Common myeloid progenitor, CD34-positive (primary cell): ENCODE measurements at regions not wholly inside any gene's neighbourhood (a gene's known extent, or its start where the extent isn't known, plus 50 kb on each side); places are given as distances from the start of the nearest gene placed in this dataset.

Experiments used
- CTCF ChIA-PET: fragments of 350-600 bp; sonication (Branson Sonifier 250); formaldehyde crosslinking; loops from one replicate; lab custom pipeline; 2021; ENCODE audit warnings: antibody characterized with exemption; lab: Charles Lee
- POLR2A ChIA-PET: fragments of 350-600 bp; sonication (Branson Sonifier 250); formaldehyde crosslinking; loops from one replicate; lab custom pipeline; 2021; ENCODE audit warnings: antibody characterized with exemption; lab: Charles Lee
- DNase-seq, 3 donors: peaks; one replicate each; pipeline versions ENCODE4 v3.0.0 to v3.0.0-alpha.2; 2013
- H3K27ac ChIP-seq, 2 experiments: 1 replicate in 1 of 2; 2 replicates in 1 of 2; pipeline ENCODE4 v1.7.0; 2013; ENCODE audit warnings: inconsistent platforms in 2 of 2, low read length in 2 of 2, mild to moderate bottlenecking in 2 of 2, low read depth in 1 of 2, moderate library complexity in 1 of 2; ENCODE audit not compliant: severe bottlenecking in 2 of 2, insufficient read depth in 1 of 2, poor library complexity in 1 of 2
- H3K27me3 ChIP-seq, 5 experiments: replicated peaks in 2 of 5; 1 replicate in 3 of 5; 2 replicates in 2 of 5; pipeline versions ENCODE4 v1.6.1 to v1.7.0; 2013; ENCODE audit warnings: low read length in 4 of 5, mild to moderate bottlenecking in 2 of 5, moderate library complexity in 2 of 5, inconsistent platforms in 1 of 5; ENCODE audit not compliant: insufficient read depth in 5 of 5, control insufficient read depth in 4 of 5
- H3K36me3 ChIP-seq, 4 experiments: 1 replicate in 2 of 4; 2 replicates in 2 of 4; pipeline versions ENCODE4 v1.6.1 to v1.7.0; 2013; ENCODE audit warnings: low read length in 3 of 4, control low read depth in 1 of 4, mild to moderate bottlenecking in 1 of 4; ENCODE audit not compliant: control insufficient read depth in 4 of 4, insufficient read depth in 4 of 4
- H3K4me1 ChIP-seq, 4 experiments: 1 replicate in 3 of 4; 2 replicates in 1 of 4; pipeline versions ENCODE4 v1.6.1 to v1.7.1; 2013; ENCODE audit warnings: low read length in 3 of 4, mild to moderate bottlenecking in 3 of 4, control low read depth in 1 of 4, inconsistent platforms in 1 of 4, moderate library complexity in 1 of 4; ENCODE audit not compliant: control insufficient read depth in 4 of 4, insufficient read depth in 4 of 4; ENCODE audit errors: control extremely low read depth in 1 of 4
- H3K4me3 ChIP-seq, 7 experiments: 1 replicate in 4 of 7; 2 replicates in 3 of 7; pipeline versions ENCODE4 v1.5.1 to v1.7.0; 2013; ENCODE audit warnings: mild to moderate bottlenecking in 7 of 7, low read length in 6 of 7, moderate library complexity in 6 of 7, inconsistent platforms in 2 of 7, low read depth in 2 of 7, control low read depth in 1 of 7; ENCODE audit not compliant: insufficient read depth in 4 of 7, control insufficient read depth in 1 of 7; ENCODE audit errors: extremely low read depth in 1 of 7
- H3K9me3 ChIP-seq, 5 experiments: 1 replicate in 4 of 5; 2 replicates in 1 of 5; pipeline versions ENCODE4 v1.6.1 to v1.7.1; 2013; ENCODE audit warnings: low read length in 4 of 5, mild to moderate bottlenecking in 2 of 5, inconsistent platforms in 1 of 5, low read depth in 1 of 5, moderate library complexity in 1 of 5; ENCODE audit not compliant: control insufficient read depth in 4 of 5, insufficient read depth in 2 of 5; ENCODE audit errors: control extremely low read depth in 1 of 5
- WGBS: methylation state at CpG from one replicate; pipeline ENCODE4 v1.1.5; 2013; ENCODE audit not compliant: insufficient coverage; 5-methylcytosine and 5-hydroxymethylcytosine counted together

DNA sequence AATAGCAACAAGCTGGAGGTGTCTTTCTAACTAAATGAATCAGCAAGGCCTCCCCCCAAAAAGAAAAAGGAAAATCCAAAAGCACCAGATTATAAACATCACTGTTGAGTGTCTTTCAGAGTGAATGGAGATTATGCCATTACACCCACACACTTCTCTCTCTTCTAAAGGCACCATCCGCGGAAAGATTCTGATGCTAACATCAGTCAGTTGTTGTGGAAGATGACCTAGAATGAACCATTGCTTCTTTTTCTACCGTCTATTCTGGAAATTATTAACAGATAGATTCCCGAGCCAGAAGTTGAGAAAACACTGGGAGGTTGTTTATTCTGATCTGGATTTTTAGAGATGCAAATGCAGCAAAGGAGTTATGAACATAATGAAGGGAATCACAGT, 60.9 kb upstream of the FAM20A start:
- Histone ChIP-seq H3K36me3 (no peaks in the 10 kb centered on the region), H3K27ac (no peak overlapping the region), H3K4me3 (no peak overlapping the region), H3K4me1 (no peaks in the 10 kb centered on the region), H3K27me3 (peaks cover 0 to 4% (median 0%) of the 10 kb centered on the region in 5 experiments), H3K9me3 (peaks cover 0 to 12% (median 2%) of the 10 kb centered on the region in 5 experiments)
- no peak for DNase-seq
- ChIA-PET CTCF (no interaction called here), POLR2A (interaction anchor here (0.6 kb wide), 1 partner anchor 860 kb away, joined by 3 read pairs; no protein-coding TSS in a partner anchor)
- WGBS = no CpG with 5 or more reads among the region's 4 CpGs

DNA sequence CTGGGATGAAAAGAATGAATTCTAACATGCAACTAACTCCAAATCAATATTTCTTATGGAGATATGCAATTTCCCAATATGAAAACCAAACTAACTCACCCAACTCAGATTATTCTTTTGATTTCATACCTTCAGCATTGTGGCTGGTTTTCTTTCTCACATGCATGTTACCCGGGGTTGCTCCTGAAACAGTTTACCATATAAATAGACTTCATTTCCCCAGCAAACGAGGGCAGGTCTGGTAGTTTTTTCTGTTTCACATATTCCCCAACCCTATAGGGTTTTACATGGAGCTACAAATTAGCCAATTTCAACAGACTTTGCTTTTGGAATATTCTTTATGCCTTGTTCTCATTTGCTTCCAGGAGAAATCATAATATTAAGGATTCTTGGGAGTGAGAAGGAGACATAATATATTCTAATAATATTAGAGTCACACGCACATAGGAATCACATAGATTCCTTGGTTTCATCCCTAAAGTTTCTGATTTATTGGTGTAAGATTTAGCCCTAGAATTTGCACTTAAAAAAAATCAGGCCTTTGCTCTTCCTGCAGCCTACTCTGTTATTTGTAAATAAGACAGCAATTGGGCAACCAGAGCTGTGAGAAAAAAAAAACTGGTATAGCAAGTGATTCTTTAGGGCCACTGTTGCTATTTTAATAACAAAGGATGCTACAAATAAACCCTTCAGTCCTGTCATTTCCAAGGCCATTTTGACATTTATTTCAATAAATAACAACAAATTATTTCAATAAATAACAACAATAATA, 60.3 kb upstream of the FAM20A start:
- Histone ChIP-seq H3K27ac (no peak overlapping the region), H3K27me3 (peaks cover 0 to 4% (median 0%) of the 10 kb centered on the region in 5 experiments), H3K36me3 (no peaks in the 10 kb centered on the region), H3K4me1 (no peaks in the 10 kb centered on the region), H3K9me3 (peaks cover 0 to 9% (median 2%) of the 10 kb centered on the region in 5 experiments), H3K4me3 (no peak overlapping the region)
- DNase-seq = no peak
- 71% methylated on average over 1 of the region's 3 CpGs for WGBS
- POLR2A ChIA-PET = interaction anchor here (0.6 kb wide), 1 partner anchor 861 kb away, joined by 3 read pairs; no protein-coding TSS in a partner anchor
- CTCF ChIA-PET = no interaction called here

DNA sequence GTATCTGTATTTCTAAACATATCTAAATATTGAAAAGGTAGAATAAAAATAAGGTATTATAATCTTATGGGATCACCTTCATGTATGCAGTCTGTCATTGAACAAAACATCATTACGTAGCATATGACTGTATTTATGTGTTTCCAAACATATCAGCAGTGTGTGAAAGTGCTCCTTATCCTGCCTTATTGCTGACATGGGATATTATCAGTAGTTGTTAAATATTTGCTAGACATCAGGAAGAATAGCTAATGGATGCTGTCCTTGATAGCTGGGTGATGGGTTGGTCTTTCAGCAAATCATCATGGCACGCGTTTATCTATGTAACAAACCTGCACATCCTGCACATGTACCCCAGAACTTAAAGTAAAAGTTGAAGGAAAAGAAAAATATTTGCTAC, 59.1 kb upstream of the FAM20A start:
- DNase-seq = no peak
- H3K27ac ChIP-seq = no peak overlapping the region
- CTCF ChIA-PET = no interaction called here
- H3K36me3 ChIP-seq = no peaks in the 10 kb centered on the region
- 100% methylated on average over 1 of the region's 3 CpGs for WGBS
- H3K4me3 ChIP-seq = no peak overlapping the region
- no peaks in the 10 kb centered on the region for H3K4me1 ChIP-seq
- POLR2A ChIA-PET = no interaction called here
- H3K27me3 ChIP-seq = peaks cover 0 to 4% (median 0%) of the 10 kb centered on the region in 5 experiments
- H3K9me3 ChIP-seq = peaks cover 0 to 6% (median 2%) of the 10 kb centered on the region in 5 experiments

DNA sequence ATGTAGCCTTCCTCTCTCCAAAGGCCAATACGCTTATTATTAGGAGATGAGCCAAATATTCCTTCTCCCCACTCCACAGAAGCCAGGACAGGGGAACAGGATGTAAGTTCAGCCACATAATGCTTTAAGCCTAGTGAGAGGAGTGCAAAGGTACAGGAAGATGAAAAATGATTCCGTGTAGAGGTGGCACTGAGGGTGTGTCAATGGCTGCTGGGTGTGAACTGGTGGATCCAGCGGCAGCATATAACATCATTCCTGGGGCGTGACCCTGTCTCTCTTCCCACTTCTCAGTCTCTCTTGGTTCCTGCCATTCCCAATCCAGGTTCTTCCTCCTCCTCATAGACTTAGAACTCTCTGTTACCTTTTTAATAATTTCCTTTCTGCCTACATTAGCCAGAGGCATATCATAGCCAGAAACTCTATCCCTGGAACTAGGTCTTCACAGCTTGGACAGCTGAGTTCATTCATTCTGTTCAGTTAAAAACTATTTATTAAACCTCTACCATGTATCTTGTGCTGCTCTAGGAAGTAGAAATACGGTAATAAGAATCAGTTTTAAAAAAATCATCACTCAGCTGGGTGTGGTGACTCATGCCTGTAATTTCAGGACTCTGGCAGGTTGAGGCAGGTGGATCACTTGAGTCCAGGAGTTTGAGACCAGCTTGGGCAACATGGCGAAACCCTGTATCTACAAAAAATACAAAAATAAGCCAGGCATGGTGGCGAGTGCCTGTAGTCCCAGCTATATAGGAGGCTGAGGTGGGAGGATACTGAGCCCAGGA, 58.0 kb upstream of the FAM20A start:
- Histone ChIP-seq H3K36me3 (no peaks in the 10 kb centered on the region), H3K4me3 (no peak overlapping the region), H3K27me3 (peaks cover 0 to 3% (median 0%) of the 10 kb centered on the region in 5 experiments), H3K4me1 (no peaks in the 10 kb centered on the region), H3K27ac (no peak overlapping the region), H3K9me3 (peaks cover 0 to 6% (median 2%) of the 10 kb centered on the region in 5 experiments)
- 90% methylated on average over 3 of the region's 7 CpGs for WGBS
- DNase-seq = no peak
- ChIA-PET POLR2A (no interaction called here), CTCF (no interaction called here)

DNA sequence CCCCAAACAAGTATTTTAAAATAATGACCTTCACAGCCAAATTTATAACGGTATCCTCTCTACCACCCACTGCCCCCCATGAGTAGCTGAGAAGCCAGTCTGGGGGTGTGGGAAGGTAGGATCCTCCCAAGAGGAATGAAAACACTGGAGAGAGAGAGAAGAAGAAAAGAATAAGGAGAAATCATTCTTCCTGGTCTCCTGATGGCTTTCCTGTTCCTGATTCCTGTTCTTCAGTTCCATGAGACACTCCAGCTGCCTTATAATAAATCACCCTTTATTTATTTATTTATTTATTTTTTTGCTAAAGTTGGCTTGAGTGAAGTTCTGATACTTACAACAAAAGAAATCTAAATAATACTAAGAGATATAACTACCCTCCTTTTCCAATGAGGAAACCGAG, 56.4 kb upstream of the FAM20A start:
- CTCF ChIA-PET = no interaction called here
- POLR2A ChIA-PET = no interaction called here
- Histone ChIP-seq H3K9me3 (no peaks in the 10 kb centered on the region), H3K27ac (no peak overlapping the region), H3K4me3 (no peak overlapping the region), H3K36me3 (no peaks in the 10 kb centered on the region), H3K4me1 (no peaks in the 10 kb centered on the region), H3K27me3 (peaks cover 0 to 3% (median 0%) of the 10 kb centered on the region in 5 experiments)
- DNase-seq = no peak
- 100% methylated on average over 1 of the region's 2 CpGs for WGBS

DNA sequence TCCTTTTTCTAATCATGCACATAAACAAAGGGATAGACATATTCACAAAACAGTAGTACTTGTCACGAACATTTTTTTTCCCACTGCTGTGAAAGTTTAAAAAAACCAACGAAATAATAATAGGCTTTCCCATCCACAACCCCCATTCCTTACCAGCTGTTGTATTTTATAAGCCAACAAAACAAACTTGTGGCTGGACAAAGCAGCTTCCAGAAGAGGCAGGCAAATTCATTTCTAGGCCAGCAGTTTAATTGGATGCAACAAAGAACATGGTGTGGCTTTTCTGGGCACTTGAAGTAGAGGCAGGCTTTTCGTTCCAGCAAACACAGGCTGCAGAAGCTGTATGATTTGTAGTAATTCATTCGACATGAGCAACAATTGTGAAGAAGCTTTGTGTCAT, 56.0 kb upstream of the FAM20A start:
- POLR2A ChIA-PET = no interaction called here
- Histone ChIP-seq H3K27me3 (peaks cover 0 to 3% (median 0%) of the 10 kb centered on the region in 5 experiments), H3K9me3 (no peaks in the 10 kb centered on the region), H3K36me3 (no peaks in the 10 kb centered on the region), H3K4me3 (no peak overlapping the region), H3K4me1 (no peaks in the 10 kb centered on the region), H3K27ac (no peak overlapping the region)
- DNase-seq = no peak
- 100% methylated on average over 1 of the region's 4 CpGs for WGBS
- CTCF ChIA-PET = no interaction called here

DNA sequence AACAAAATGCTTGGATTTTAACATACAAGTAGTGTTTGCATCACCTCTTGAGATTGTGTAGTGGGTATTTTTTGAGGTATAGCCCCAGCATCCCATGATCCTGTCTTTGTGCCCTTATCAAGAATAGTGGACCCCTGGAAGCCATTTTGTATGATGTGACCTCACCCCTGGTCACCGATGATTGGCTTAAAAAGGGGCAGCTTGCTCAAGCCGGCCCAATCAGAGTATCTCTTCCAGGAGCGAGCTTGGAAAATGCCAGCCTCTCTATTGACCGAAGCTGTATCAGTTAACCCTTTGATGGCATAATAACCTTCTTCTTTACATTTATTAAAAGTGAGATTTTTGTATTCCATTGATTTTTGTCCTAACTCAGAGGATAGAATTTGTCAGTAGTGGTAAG, 55.5 kb upstream of the FAM20A start:
- 100% methylated on average over 1 of the region's 4 CpGs for WGBS
- H3K9me3 ChIP-seq = peaks cover 0 to 1% (median 0%) of the 10 kb centered on the region in 5 experiments
- no peak overlapping the region for H3K4me3 ChIP-seq
- H3K27me3 ChIP-seq = peaks cover 0 to 3% (median 0%) of the 10 kb centered on the region in 5 experiments
- POLR2A ChIA-PET = no interaction called here
- H3K27ac ChIP-seq = no peak overlapping the region
- no peaks in the 10 kb centered on the region for H3K36me3 ChIP-seq
- no peaks in the 10 kb centered on the region for H3K4me1 ChIP-seq
- CTCF ChIA-PET = no interaction called here
- DNase-seq = no peak
